ENCODE measurements at regions not wholly inside any gene's neighbourhood (a gene's known extent, or its start where the extent isn't known, plus 50 kb on each side); places are given as distances from the start of the nearest gene placed in this dataset.
A peak's percentile ranks its signal among the peaks of the same experiment; 100 is the strongest.

GRCh38 chr1:38777464-38777957, 82.1 kb downstream of the RRAGC start (continued):
- TF ChIP-seq, protein P1, sequence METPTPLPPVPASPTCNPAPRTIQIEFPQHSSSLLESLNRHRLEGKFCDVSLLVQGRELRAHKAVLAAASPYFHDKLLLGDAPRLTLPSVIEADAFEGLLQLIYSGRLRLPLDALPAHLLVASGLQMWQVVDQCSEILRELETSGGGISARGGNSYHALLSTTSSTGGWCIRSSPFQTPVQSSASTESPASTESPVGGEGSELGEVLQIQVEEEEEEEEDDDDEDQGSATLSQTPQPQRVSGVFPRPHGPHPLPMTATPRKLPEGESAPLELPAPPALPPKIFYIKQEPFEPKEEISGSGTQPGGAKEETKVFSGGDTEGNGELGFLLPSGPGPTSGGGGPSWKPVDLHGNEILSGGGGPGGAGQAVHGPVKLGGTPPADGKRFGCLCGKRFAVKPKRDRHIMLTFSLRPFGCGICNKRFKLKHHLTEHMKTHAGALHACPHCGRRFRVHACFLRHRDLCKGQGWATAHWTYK (CRISPR knock-in tag; IDR thresholded peaks at IDR 0.05), result no peak
- peak in 1 of 2 experiments; percentile 61; a peak in 1 of 3 replicates for TF ChIP-seq CBX3 (IDR thresholded peaks at IDR 0.05; ENCODE audit: borderline replicate concordance in 1 of 2, low read length in 2 of 2)
- TF ChIP-seq SRSF7 (optimal IDR thresholded peaks at IDR 0.05; ENCODE audit: low read depth, low read length), result no peak
- TF ChIP-seq MIER1 (IDR thresholded peaks at IDR 0.05; ENCODE audit: low read depth), result no peak
- TF ChIP-seq ZKSCAN8 (CRISPR knock-in tag; IDR thresholded peaks at IDR 0.05), result no peak
- peak in 1 of 2 experiments; percentile 22; a peak in 2 of 4 replicates for TF ChIP-seq NRF1 (conservative IDR thresholded peaks at IDR 0.05 in 1 of 2, IDR thresholded peaks at IDR 0.05 in 1 of 2)
- 0 out of 2 replicates have a peak, but pooled peaks have one; percentile 27 for TF ChIP-seq CEBPG (CRISPR knock-in tag; IDR thresholded peaks at IDR 0.05)
- no peak for TF ChIP-seq CEBPG (tag; conservative IDR thresholded peaks at IDR 0.05 in 1 of 2, IDR thresholded peaks at IDR 0.05 in 1 of 2)
- peak; percentile 64; the same call in 1 of the 2 replicates for TF ChIP-seq NBN (IDR thresholded peaks at IDR 0.05; ENCODE audit: low read depth)
- no peak for TF ChIP-seq ZNF232 (CRISPR knock-in tag; IDR thresholded peaks at IDR 0.05)
- TF ChIP-seq TAL1 (IDR thresholded peaks at IDR 0.05), result peak; percentile 58; the same call in 1 of the 2 replicates
- TF ChIP-seq MYC (IDR thresholded peaks at IDR 0.05; ENCODE audit: low read depth, low read length), result peak; percentile 16; the same call in 1 of the 2 replicates
- no peak for TF ChIP-seq MYC (CRISPR knock-in tag; IDR thresholded peaks at IDR 0.05; ENCODE audit: borderline replicate concordance, low read depth)
- 0 out of 2 replicates have a peak, but pooled peaks have one; percentile 15 for TF ChIP-seq BHLHE40 (IDR thresholded peaks at IDR 0.05; ENCODE audit: low read length)
- TF ChIP-seq HCFC1 (IDR thresholded peaks at IDR 0.05; ENCODE audit: low read depth, low read length), result no peak
- TF ChIP-seq TCF3 (CRISPR knock-in tag; IDR thresholded peaks at IDR 0.05), result peak; percentile 77
- peak; percentile 42; the same call in 1 of the 2 replicates for TF ChIP-seq CTBP1 (IDR thresholded peaks at IDR 0.05; ENCODE audit: borderline replicate concordance)
- peak; percentile 37; the same call in 1 of the 2 replicates for TF ChIP-seq TRIM28 (IDR thresholded peaks at IDR 0.05)
- TF ChIP-seq TEAD1 (CRISPR knock-in tag; IDR thresholded peaks at IDR 0.05), result 0 out of 4 replicates have a peak, but pooled peaks of 1 of the 2 experiments have one; percentile 35
- TF ChIP-seq ZNF445 (CRISPR knock-in tag; IDR thresholded peaks at IDR 0.05; ENCODE audit: low read depth), result no peak
- TF ChIP-seq, protein P2, sequence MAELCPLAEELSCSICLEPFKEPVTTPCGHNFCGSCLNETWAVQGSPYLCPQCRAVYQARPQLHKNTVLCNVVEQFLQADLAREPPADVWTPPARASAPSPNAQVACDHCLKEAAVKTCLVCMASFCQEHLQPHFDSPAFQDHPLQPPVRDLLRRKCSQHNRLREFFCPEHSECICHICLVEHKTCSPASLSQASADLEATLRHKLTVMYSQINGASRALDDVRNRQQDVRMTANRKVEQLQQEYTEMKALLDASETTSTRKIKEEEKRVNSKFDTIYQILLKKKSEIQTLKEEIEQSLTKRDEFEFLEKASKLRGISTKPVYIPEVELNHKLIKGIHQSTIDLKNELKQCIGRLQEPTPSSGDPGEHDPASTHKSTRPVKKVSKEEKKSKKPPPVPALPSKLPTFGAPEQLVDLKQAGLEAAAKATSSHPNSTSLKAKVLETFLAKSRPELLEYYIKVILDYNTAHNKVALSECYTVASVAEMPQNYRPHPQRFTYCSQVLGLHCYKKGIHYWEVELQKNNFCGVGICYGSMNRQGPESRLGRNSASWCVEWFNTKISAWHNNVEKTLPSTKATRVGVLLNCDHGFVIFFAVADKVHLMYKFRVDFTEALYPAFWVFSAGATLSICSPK (IDR thresholded peaks at IDR 0.05; ENCODE audit: borderline replicate concordance), result no peak
- TF ChIP-seq PHF20 (IDR thresholded peaks at IDR 0.05; ENCODE audit: partially characterized antibody), result peak; percentile 70
- TF ChIP-seq TEAD4 (IDR thresholded peaks at IDR 0.05; ENCODE audit: low read length), result peak; percentile 60
- TF ChIP-seq TEAD4 (CRISPR knock-in tag; IDR thresholded peaks at IDR 0.05; ENCODE audit: borderline replicate concordance), result no peak
- TF ChIP-seq CBFA2T2 (conservative IDR thresholded peaks at IDR 0.05), result peak; percentile 56
- peak; percentile 83 for TF ChIP-seq HDAC2 (IDR thresholded peaks at IDR 0.05)
- no peak for TF ChIP-seq FOXP4 (CRISPR knock-in tag; IDR thresholded peaks at IDR 0.05; ENCODE audit: borderline replicate concordance)

Measured in K562 (cell line).